ENCODE measurements at regions not wholly inside any gene's neighbourhood (a gene's known extent, or its start where the extent isn't known, plus 50 kb on each side); places are given as distances from the start of the nearest gene placed in this dataset.
"Not testable (repeated sequence)": the region's sequence is repeated elsewhere in the genome, so short reads cannot be mapped to it uniquely, and the experiment has no call there.

DNA sequence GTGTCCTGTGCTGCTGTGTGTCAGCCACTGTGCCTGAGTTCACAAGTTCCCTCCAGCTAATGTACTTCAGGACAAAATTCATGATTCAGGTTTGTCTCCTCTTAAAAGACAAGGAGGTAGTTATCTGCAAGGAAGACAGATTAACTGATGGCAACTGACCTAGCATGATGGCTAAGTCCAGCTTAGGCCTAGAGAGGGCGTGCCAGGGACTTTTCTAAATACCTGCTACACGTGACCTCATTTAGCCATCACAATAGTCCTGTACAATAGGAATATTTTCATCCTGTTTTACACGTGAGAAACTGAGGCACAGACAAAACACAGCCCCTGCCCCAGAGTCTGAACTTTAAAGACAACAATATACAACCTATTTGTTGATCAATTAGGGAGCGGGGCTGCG, 275.7 kb downstream of the XPNPEP1 start:
- 19 to 54% methylated on average over 5 of the region's 5 CpGs for WGBS, 2 donors
- Histone ChIP-seq H3K27me3 (no peaks in the 10 kb centered on the region), H3K4me1 (no peaks in the 10 kb centered on the region), H3K27ac (no peak overlapping the region), H3K36me3 (no peaks in the 10 kb centered on the region), H3K4me3 (no peak overlapping the region), H3K9me3 (no peaks in the 10 kb centered on the region)
- TF ChIP-seq POLR2A (IDR thresholded peaks at IDR 0.05) (no peak), EP300 (IDR thresholded peaks at IDR 0.05) (no peak), POLR2AphosphoS5 (IDR thresholded peaks at IDR 0.05) (no peak)
- TF ChIP-seq, protein P1, sequence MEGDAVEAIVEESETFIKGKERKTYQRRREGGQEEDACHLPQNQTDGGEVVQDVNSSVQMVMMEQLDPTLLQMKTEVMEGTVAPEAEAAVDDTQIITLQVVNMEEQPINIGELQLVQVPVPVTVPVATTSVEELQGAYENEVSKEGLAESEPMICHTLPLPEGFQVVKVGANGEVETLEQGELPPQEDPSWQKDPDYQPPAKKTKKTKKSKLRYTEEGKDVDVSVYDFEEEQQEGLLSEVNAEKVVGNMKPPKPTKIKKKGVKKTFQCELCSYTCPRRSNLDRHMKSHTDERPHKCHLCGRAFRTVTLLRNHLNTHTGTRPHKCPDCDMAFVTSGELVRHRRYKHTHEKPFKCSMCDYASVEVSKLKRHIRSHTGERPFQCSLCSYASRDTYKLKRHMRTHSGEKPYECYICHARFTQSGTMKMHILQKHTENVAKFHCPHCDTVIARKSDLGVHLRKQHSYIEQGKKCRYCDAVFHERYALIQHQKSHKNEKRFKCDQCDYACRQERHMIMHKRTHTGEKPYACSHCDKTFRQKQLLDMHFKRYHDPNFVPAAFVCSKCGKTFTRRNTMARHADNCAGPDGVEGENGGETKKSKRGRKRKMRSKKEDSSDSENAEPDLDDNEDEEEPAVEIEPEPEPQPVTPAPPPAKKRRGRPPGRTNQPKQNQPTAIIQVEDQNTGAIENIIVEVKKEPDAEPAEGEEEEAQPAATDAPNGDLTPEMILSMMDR (IDR thresholded peaks at IDR 0.05): no peak
- no peak for DNase-seq
- intact Hi-C loops (cut with DNase I): no loop called here

DNA sequence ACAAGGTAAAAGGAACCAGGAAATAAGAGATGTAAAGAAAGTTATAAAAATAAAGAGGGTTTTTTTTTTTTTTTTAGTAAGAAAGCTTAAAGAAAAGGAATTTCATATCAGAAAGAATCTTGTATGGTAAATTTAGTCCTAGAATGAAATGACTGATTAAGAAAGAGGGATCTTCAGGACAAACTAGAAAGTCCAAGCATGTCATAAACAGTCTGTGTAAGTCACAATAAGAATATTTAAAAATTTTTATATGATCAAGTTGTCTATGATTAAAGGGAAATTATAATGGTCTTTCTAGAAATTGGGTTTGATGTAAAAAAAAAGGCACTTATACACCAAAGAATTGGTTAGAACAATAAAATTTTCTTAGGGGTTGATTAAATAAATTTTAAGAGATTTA, 289.5 kb downstream of the XPNPEP1 start:
- Histone ChIP-seq H3K4me3 (no peak overlapping the region), H3K9me3 (no peaks in the 10 kb centered on the region), H3K27me3 (no peaks in the 10 kb centered on the region), H3K4me1 (no peaks in the 10 kb centered on the region), H3K36me3 (no peaks in the 10 kb centered on the region), H3K27ac (no peak overlapping the region)
- DNase-seq: no peak
- no peak for TF ChIP-seq POLR2A (IDR thresholded peaks at IDR 0.05)
- TF ChIP-seq EP300 (IDR thresholded peaks at IDR 0.05): no peak
- TF ChIP-seq POLR2AphosphoS5 (IDR thresholded peaks at IDR 0.05): no peak
- TF ChIP-seq, protein P1 (IDR thresholded peaks at IDR 0.05): no peak
- intact Hi-C loops (cut with DNase I): no loop called here

DNA sequence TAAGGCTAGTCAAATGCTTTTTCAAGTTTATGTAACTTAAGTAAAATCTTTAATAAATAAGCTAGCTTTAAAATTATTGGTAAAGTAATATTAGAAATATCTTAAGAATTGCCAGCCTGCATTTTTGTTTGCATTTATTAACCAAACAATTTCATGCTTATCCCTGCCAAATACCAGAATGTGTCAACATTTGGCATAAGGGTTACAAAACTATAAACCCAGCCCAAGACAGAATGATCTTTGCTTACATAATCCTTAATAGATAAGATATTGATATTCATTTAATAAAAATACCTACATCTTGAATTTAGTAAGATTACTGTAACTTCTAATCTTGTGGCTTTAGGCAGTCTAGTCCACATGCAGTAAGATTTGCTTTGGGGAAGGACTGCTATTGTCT, 290.3 kb downstream of the XPNPEP1 start:
- H3K4me1 ChIP-seq; H3K27me3 ChIP-seq; H3K36me3 ChIP-seq; intact Hi-C loops (cut with DNase I); H3K4me3 ChIP-seq; DNase-seq; H3K9me3 ChIP-seq; H3K27ac ChIP-seq: not testable (repeated sequence)

DNA sequence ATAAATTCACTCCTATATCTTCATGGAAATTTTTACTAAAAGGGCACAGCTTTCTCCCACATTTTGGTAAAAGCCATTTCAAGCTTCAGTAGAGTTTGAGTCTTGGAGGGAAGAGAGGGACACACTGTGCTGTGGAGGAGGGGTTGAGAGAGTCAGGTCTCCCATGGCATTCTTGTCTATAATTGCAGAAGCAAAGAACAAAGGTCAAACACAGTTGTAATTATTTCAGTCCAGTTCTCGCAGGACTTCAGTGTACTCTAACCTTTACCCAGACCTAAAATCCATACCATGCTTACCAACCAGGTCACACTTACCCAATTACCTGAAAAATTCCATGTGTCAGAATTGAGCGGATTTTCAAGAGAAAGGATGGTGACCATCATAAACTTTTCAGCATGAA, 298.4 kb downstream of the XPNPEP1 start:
- Histone ChIP-seq H3K4me1 (no peaks in the 10 kb centered on the region), H3K4me3 (no peak overlapping the region), H3K27ac (no peak overlapping the region), H3K27me3 (no peaks in the 10 kb centered on the region), H3K9me3 (no peaks in the 10 kb centered on the region), H3K36me3 (no peaks in the 10 kb centered on the region)
- TF ChIP-seq EP300 (IDR thresholded peaks at IDR 0.05): no peak
- TF ChIP-seq, protein P1 (IDR thresholded peaks at IDR 0.05): no peak
- no peak for TF ChIP-seq POLR2A (IDR thresholded peaks at IDR 0.05)
- no peak for TF ChIP-seq POLR2AphosphoS5 (IDR thresholded peaks at IDR 0.05)
- intact Hi-C loops (cut with DNase I): no loop called here
- DNase-seq: no peak
- 47 to 77% methylated on average over 2 of the region's 2 CpGs for WGBS, 2 donors

DNA sequence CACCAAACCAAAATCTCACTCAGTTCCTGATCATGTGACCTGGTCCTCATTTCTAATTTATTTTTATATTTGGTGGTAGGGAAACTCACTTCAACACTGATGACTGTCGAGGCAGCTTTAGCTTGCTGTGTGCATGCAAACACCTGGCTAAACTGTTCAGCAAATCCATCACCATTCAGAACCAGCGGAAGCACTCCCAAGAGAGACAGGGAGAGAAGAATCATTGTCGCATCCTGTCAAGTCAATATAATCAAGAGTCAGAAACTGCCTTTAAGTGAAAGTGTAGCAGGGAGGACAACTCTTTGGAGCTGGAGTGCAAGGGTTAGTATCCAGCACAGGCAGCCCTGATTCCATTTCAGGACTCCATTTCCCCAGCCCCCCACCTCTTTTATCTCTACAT, 300.7 kb downstream of the XPNPEP1 start:
- intact Hi-C loops (cut with DNase I): no loop called here
- DNase-seq: no peak
- Histone ChIP-seq H3K4me3 (no peak overlapping the region), H3K27ac (no peak overlapping the region), H3K9me3 (no peaks in the 10 kb centered on the region), H3K27me3 (no peaks in the 10 kb centered on the region), H3K4me1 (no peaks in the 10 kb centered on the region), H3K36me3 (no peaks in the 10 kb centered on the region)
- TF ChIP-seq POLR2A (IDR thresholded peaks at IDR 0.05): no peak
- TF ChIP-seq EP300 (IDR thresholded peaks at IDR 0.05): no peak
- TF ChIP-seq, protein P1 (IDR thresholded peaks at IDR 0.05): no peak
- no peak for TF ChIP-seq POLR2AphosphoS5 (IDR thresholded peaks at IDR 0.05)
- 88 to 91% methylated on average over 3 of the region's 3 CpGs for WGBS, 2 donors
